GM18907 (cell line): ENCODE measurements at regions not wholly inside any gene's neighbourhood (a gene's known extent, or its start where the extent isn't known, plus 50 kb on each side); places are given as distances from the start of the nearest gene placed in this dataset.
"Not testable (repeated sequence)": the region's sequence is repeated elsewhere in the genome, so short reads cannot be mapped to it uniquely, and the experiment has no call there.

Experiments used
- ATAC-seq: cut with Tn5 transposase; IDR thresholded peaks from one replicate; pipeline ENCODE4 v1.9.1; 2021; ENCODE audit warnings: mild to moderate bottlenecking, moderate library complexity; ENCODE audit not compliant: unreplicated experiment

DNA sequence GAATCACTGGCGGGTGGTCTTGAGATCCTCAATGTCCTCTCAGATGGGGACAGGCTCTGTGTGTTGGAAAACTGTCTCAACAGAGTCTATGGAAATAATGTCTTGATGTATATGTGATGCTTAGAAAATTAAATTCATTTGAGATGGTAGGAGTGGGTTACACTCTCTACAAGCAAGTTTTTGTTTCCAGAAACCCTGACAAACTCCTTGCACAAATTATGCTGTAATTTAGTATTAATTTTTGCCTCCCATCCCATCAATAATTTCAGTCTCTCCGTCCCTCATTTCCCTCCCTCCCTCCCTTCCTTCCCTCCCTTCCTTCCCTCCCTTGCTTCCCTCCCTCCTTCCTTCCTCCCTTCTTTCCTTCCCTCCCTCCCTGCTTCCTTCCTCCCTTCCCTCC, 488.0 kb upstream of the C16orf82 start:
- no peak for ATAC-seq

DNA sequence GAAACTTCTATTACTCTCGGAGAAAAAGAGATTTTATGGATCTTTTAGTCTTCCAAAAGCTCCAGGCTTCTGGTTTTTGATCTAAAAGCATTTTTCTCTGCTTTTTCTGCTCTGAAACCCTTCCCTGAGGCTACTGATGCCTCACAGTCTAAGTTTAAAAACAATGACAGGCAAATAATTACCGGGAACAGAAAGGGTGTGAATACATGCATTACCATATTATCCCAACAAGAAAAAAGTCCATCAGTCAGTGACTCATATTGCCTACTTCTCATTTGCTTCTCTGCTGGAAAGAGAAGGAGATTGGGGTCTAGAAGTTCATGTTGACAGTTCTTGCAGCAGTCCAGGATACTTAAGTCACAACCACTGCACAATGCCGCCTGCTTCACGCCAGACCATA, 482.9 kb upstream of the C16orf82 start:
- ATAC-seq, result no peak

DNA sequence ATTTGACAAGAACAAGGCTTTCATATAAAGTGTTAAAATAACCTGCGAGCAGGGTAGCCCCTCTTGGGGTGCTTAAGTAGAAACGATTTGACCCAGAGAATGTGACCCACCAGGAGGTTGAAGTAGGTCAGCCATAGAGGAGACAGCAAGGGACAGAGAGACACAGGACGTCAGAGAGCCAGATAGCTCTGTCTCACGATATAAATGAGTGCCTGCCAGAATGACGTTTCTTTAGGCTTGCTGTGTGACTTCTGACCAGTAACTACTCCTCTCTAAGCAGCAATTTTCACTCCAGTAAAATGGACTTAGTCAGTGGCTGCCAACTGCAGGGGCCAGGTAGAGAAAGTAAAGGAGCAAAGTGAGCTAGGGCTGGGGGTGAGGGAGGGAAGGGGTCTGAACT, 473.0 kb upstream of the C16orf82 start:
- no peak for ATAC-seq

DNA sequence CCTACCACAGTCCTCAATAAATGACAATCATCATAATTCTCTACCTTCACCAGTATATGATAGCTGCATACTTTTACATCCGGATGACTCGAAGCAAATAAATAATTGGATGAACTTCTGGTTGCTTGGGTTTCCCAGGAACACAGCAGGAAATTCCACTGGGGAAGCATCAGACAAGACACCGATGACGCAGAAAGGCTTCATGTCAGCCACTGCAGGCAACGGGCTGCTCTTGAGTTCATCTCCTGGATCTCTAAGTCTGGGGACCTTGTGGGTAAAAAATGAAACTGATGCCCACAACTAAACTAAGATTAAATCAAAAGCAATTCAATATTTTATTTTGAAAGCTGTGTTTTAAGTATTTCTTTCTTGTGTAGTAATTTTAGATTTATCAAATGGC, 472.1 kb upstream of the C16orf82 start:
- no peak for ATAC-seq

DNA sequence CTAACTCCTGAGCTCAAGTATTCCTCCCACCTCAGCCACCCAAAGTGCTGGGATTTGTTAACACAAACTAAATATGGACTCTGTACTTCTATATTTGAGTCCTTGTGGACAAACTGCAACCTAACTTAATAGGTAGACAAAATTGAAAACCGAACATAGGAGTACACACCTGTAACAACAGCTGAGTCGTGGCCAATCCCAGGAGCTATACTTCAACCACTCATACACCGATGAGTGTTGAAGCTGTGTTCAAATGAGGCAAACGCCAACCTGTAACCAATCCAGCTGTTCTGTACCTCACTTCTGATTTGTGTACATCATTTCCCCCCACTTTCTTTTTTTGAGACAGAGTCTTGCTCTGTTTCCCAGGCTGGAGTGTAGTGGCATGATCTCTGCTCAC, 471.5 kb upstream of the C16orf82 start:
- no peak for ATAC-seq

DNA sequence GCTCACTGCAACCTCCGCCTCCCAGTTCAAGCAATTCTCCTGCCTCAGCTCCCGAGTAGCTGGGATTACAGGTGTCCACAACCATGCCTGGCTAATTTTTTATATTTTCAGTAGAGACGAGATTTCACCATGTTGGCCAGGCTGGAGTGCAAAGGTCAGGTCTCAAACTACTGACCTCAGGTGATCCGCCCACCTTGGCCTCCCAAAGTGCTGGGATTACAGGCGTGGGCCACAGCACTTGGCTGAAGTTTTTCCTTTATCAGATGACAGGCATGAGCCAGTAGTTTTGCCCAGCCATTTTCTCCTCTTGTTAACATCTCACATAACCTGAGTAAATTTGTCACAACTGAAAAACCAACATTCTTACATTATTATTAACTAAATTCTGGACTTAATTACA, 470.7 kb upstream of the C16orf82 start:
- ATAC-seq, result not testable (repeated sequence)

DNA sequence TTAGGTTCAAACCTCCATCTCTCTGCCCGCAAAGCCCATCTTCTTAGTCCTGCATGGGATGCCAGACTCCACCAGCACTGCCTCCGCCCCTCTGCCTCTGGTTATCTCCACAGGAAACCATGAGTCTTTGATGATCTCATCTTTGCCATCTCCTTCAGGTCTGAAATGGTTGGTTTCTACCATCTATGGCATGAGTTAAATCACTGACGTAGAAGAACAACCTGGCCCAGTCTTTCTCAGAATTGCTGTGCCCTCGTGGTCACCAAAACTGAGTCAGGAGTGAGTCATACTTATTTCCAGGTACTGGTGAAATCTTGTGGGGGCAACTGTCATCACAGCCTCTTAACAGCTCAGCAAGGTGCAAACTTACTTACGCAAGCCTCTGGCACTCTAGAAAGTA, 468.7 kb upstream of the C16orf82 start:
- ATAC-seq, result peak; percentile 51

DNA sequence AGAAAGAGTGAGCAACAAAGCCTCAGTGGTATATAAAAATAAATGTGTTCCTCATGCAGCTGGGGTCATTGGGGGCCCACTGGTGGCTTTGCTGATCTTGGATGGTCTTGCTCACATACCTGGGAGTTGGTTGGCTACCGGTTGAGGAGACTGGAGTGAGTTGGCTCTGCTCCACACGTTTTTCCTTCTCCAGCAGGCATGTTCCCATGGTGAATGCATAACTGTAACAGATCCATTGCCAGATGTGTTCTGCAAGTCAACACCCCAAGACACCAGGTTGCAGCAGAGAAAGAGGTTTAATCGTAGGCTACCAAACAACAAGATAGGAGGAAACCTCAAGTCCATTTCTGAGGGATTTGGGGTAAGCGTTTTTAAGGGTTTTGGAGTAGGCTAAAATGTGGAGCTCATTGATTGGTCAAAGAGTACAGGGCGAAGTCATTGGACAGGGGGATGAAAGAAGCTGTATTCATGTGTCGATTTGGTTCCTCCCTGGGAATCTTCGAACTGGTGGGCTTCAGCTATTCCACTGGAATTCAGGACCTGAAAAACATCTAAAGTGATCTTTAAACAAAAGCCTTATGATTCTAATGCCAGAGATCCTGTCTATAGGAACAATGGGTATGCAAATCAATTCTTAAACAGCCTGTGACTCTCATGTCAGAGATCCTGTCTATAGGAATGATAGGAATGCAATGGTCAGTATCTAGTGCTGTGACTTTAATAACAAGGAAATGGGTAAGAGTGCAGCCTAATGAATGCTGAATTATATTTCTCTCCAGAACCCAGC, 467.5 kb upstream of the C16orf82 start:
- no peak for ATAC-seq

DNA sequence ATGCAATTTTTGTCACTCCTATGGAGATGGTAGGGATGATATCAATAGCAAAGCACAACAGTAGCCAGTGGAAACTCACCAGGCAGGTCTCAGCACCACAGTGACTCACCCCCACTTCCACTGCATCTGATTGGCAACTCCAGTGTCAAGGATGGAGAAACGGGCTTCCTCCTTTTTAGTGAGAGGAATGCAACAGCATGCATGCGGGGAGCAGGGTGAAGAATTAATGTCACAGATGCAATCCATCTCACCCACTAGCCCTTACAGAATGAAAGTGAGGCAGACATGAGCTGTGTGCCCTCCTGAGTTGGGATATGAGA, 467.0 kb upstream of the C16orf82 start:
- ATAC-seq, result no peak

DNA sequence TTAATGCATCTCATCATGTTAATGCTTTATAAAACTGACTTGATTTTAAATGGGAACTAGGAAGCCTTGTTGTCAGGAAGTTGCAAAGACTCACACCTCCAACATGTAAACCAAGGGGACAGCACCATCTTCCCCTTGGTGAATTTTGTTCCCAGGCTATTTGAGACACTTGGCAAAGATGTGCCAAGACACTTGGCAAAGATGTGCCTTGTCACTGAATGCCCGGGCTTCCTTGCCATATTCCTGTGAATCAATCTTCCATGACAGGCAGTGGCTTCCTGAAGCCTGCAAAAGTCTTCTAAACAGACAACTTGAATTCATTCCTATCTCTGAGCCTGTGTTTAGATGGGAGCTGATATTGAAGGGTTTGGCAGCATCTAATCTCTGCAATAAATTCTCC, 465.4 kb upstream of the C16orf82 start:
- no peak for ATAC-seq

DNA sequence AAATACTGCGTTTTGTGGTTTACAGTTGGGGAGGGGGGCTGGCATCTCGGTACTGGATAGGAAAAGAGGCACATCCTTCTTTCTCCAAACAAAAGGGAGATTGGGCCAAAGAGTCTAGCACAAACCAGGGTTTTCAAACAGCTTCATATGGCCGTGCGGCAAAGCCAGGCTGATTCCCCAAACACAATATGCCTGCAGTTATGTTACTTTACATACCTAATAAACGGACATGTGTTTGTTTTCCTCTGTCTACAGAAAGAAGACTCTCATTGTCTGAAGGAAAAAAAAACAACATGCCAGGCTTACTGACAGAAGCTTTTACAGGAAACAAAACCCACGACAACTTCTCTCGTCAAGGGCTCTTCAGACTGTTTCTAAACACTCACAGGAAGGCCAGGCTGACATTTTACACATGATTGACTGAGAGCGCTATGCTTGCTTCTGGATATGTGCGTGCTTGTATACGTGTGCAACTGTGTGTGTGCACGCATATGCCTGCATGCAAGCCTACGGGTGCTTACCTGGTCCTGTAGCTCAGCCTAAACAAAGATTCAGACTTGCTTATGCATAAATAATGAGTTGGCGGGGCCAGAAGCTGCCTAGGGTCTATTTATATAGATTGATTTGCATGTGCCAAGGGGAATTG, 461.0 kb upstream of the C16orf82 start:
- no peak for ATAC-seq

DNA sequence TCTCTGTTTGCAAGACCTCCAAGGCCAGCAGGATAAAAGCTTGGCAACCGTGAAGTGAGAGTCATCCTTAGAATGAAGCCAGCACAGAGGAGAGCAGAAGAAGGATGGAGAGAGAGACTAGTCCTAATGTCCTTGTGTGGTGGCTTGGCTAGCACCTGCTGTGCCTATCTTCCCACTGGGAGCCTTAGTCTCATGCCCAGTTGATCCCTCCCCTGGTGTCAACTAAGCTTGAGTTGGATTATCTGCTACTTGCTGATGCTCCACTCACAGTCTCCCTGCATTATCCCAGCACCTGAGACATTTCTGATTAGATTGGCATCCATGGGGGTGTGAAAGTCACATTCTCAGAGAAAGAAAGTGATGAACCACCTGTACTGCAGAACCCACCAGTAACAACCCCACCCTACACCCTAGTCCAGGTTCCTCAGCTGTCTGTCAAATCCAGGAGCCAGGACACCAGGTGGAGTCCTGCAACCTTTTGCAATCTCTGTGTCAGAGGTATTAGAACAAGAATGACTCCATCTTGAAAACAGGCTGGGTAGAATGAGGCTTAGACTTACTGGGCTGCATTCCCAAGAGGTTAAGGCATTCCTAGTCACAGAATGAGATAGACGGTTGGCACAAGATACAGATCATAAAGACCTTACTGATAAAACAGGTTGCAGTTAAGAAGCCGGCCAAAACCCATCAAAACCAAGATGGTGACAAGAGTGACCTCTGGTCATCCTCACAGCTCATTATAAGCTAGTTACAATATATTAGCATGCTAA, 460.2 kb upstream of the C16orf82 start:
- no peak for ATAC-seq

DNA sequence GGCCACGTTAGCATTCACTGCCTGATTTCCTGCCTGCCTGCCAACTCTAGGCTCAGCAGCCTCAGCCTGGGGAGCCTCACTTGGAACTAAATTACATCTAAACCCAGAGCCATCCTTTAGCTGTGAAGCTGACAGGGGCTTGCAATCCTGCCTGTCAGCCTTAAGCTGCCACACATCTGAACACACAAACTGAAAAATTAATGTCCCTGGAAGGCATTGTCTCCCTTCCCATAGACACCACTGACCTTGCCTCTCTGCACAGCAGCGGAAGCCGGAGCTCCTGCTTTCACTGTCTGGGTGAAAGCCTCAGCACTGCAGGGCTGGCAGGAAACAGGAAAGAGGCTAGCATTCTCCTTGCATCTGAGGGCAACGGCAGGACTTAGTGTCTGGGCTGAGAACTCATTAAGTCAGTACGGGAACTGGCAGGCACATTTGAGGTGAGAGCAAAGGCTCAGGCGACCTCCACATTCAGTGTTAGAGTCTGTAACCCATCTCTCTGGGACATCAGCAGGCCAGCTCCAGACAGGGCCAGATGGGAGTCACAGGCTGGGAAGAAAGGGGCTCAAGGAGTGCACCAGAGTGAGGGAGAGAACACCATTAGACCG, 452.4 kb upstream of the C16orf82 start:
- no peak for ATAC-seq

DNA sequence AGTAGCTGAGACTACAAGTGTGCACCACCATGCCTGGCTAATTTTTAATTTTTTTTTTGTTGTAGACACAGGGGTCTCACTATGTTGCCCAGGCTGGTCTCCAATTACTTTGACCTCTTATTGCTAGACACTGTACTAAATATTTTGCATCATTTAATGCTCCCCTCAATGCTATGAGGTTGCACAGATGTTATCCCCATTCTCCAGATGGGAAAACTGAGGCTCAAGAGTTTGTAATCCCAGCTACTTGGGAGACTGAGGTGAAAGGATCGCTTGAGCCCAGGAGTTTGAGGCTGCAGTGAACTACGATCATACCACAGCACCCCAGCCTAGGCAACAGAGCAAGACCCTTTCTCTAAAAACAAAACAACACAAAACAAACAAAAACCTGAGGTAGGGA, 443.3 kb upstream of the C16orf82 start:
- ATAC-seq, result no peak

DNA sequence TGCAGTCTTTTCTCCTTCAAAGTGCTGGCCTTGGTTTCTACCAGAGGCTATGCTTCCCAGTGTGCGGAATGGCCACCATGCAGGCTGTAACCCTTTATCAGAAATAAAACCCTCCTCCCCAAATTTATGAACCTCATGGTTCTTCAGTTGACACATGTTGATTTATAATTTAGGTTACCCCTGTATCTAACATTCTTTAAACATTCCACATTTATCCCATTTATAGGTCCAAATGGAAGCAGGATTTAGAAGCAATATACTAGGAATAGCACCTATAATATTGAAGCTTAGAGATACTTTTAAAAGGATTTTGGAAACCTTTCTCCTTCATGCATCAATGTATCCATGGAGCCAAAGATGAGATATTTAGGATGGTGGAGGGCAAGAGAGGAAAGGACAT, 438.8 kb upstream of the C16orf82 start:
- no peak for ATAC-seq

DNA sequence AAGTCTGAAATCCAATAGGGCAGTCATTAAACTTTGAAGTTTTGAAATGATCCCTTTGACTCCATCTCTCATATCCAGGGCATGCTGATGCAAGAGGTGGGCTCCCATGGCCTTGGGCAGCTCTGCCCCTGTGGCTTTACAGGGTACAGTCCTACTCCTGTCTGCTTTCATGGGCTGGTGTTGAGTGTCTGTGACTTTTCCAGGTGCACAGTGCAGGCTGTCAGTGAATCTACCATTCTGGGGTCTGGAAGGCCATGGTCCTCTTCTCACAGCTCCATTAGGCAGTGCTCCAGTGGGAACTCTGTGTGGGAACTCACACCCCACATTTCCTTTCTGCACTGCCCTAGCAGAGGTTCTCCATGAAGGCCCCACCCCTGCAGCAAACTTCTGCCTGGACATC, 435.4 kb upstream of the C16orf82 start:
- not testable (repeated sequence) for ATAC-seq

DNA sequence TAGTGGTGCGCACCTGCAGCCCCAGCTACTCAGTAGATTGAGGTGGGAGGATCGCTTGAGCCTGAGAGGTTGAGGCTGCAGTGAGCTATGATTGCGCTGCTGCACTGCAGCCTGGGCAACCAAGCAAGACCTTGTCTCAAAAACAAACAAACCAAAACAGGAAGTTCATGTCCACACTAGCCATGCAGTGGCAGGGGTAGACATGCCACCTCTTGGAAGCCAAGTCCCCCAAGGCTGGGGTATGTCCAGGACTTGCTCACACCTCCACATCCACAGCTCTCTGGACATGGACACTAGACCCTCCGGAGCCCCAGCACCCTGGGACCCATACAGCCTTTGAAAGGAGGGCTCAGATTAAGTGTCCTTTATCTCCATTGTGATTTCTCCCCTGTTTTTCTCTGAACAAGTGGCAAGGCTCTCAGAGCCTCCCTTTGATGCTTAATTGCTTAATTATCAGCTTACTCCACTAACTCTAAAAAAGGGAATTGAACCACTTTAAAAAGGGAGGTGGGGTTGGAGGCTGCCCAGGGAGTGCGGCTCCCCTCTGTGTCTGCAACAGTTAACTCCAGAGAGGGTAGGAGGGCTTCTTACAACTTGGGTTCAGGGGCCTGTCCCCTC, 424.6 kb upstream of the C16orf82 start:
- no peak for ATAC-seq

DNA sequence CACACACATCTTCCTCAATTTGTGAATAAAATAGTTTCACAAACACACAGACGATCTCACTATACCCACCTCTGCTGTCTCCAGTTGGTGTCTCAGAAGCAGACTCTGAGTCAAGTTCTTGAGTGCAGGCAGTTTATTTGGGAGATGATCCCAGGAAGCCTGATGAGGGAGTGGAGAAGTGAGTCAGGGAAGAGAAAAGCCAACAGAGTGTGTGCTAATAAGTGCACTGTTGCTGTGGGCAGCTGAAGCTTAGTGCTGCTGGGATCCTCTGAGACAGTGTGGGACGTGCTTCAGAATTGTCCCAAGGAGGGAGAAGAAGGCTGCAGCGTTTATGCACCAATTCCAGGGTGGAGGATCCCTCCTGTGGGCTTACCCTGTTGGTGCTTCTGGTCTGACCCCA, 423.2 kb upstream of the C16orf82 start:
- ATAC-seq, result no peak

DNA sequence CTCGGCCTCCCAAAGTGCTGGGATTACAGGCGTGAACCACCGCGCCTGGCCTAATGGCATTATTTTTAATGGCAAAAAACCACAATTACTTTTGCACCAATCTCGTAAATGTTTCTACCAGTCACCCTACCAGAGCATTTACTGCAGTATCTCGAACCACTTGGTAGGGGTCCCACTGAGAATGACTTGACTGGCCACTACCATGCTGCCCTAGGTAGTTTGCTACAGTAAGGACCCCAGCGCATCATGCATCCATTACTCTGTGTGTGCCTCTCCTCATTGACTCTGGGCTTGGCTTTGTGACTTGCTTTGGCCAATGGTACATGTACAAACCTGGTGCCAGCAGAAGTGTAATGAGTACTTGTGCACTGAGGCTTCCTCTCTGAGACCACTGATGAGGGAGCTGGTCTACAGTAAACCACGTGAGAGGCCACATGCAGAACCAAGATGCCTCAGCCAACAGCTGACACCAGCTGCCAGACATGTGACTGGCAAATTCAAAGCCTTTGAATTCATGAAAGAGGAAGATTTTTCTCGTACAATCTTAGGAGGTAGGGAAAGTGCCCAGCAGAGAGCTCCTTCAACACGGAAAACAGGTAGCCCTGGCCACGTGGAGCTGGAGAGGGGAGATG, 421.7 kb upstream of the C16orf82 start:
- no peak for ATAC-seq

DNA sequence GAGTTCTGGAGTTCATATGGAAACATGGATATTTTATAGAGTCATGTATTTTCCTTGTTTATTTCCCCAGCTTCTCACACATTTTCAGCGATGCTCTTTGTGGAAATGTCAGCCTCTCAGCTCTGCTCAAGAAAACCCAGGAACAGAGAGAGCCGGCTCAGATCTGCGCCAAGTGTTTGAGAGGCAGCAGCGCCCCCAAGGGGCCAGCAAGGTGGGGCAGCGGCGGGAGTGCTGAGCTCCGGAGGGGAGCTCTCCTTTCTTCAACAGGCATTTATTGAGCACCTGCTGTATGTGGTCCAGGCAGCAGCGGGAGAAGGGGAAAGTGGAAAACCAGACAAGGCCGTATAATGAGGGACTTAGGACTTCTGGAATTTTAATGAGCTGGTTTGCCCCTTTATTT, 421.1 kb upstream of the C16orf82 start:
- no peak for ATAC-seq

DNA sequence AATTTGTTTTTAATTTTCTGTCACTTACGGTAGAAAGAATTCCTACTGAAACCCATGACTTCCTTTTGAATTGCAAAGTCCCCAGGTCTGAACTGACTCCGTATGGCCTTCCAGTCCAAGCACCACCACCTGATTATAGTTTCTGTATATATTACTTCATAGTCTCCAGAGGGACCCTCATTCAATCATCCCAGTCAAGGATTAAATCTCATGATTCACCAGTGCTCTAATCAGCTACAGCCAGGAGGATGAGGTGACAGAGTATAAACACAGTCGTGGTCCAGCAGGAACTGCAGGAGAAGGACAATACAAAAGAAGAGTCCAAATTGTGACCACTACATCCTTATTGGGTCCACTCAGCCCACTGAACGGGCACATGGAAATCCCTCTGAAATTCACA, 418.9 kb upstream of the C16orf82 start:
- no peak for ATAC-seq
